Umbilical cord (tissue), 1 donor: ENCODE measurements at regions not wholly inside any gene's neighbourhood (a gene's known extent, or its start where the extent isn't known, plus 50 kb on each side); places are given as distances from the start of the nearest gene placed in this dataset.
"Not testable (repeated sequence)": the region's sequence is repeated elsewhere in the genome, so short reads cannot be mapped to it uniquely, and the experiment has no call there.

Source experiments
- DNase-seq: peaks from one replicate; pipeline ENCODE4 v3.0.0-alpha.2; 2015; ENCODE audit warnings: low spot score

- DNase-seq: no peak
Measured at GRCh38 chr5:87649455-87649854, 236.7 kb upstream of the CCNH start.

GRCh38 chr5:87645224-87645623 lies 232.5 kb upstream of the CCNH start:
- DNase-seq: no peak

GRCh38 chr5:87640902-87641301 lies 228.2 kb upstream of the CCNH start:
- DNase-seq: no peak

GRCh38 chr5:87627363-87627762 lies 214.6 kb upstream of the CCNH start:
- DNase-seq: no peak

GRCh38 chr5:87608385-87608784 lies 195.7 kb upstream of the CCNH start:
- DNase-seq: no peak

- DNase-seq: no peak
Measured at GRCh38 chr5:87605663-87606062, 192.9 kb upstream of the CCNH start.

- DNase-seq: no peak
Measured at GRCh38 chr5:87599778-87600177, 187.0 kb upstream of the CCNH start.

GRCh38 chr5:87598460-87598859 lies 185.7 kb upstream of the CCNH start:
- DNase-seq: no peak

- DNase-seq: no peak
Measured at GRCh38 chr5:87594566-87594965, 181.8 kb upstream of the CCNH start.

GRCh38 chr5:87589587-87589986 lies 176.9 kb upstream of the CCNH start:
- no peak for DNase-seq

GRCh38 chr5:87588316-87588715 lies 175.6 kb upstream of the CCNH start:
- no peak for DNase-seq

GRCh38 chr5:87583704-87584103 lies 171.0 kb upstream of the CCNH start:
- DNase-seq: not testable (repeated sequence)

- DNase-seq: no peak
Measured at GRCh38 chr5:87582149-87582548, 169.4 kb upstream of the CCNH start.

- DNase-seq: no peak
Measured at GRCh38 chr5:87581661-87582060, 168.9 kb upstream of the CCNH start.

- DNase-seq: no peak
Measured at GRCh38 chr5:87579678-87580077, 166.9 kb upstream of the CCNH start.

GRCh38 chr5:87576867-87577266 lies 164.1 kb upstream of the CCNH start:
- DNase-seq: no peak

GRCh38 chr5:87576306-87576705 lies 163.6 kb upstream of the CCNH start:
- DNase-seq: not testable (repeated sequence)

- DNase-seq: no peak
Measured at GRCh38 chr5:87574106-87574505, 161.4 kb upstream of the CCNH start.

GRCh38 chr5:87572611-87573010 lies 159.9 kb upstream of the CCNH start:
- no peak for DNase-seq

GRCh38 chr5:87572090-87572489 lies 159.4 kb upstream of the CCNH start:
- DNase-seq: no peak

GRCh38 chr5:87570366-87570765 lies 157.6 kb upstream of the CCNH start:
- DNase-seq: no peak

GRCh38 chr5:87562068-87562467 lies 149.3 kb upstream of the CCNH start:
- no peak for DNase-seq

GRCh38 chr5:87560528-87560927 lies 147.8 kb upstream of the CCNH start:
- no peak for DNase-seq

- DNase-seq: no peak
Measured at GRCh38 chr5:87551911-87552310, 139.2 kb upstream of the CCNH start.

- no peak for DNase-seq
Measured at GRCh38 chr5:87541676-87542075, 128.9 kb upstream of the CCNH start.
